ENCODE measurements at regions not wholly inside any gene's neighbourhood (a gene's known extent, or its start where the extent isn't known, plus 50 kb on each side); places are given as distances from the start of the nearest gene placed in this dataset.

GRCh38 chr14:106507354-106507753, 981.0 kb downstream of the TMEM121 start:
- TF ChIP-seq CTCF (IDR thresholded peaks at IDR 0.05) = no peak
- no peak for TF ChIP-seq EZH2 (IDR thresholded peaks at IDR 0.05; ENCODE audit: borderline replicate concordance, insufficient read depth, low read depth, low read length, poor library complexity, severe bottlenecking)
